Spleen (tissue), 11 donors: ENCODE measurements at regions not wholly inside any gene's neighbourhood (a gene's known extent, or its start where the extent isn't known, plus 50 kb on each side); places are given as distances from the start of the nearest gene placed in this dataset.
A peak's percentile ranks its signal among the peaks of the same experiment; 100 is the strongest.

Experiments used
- DNase-seq: peaks from one replicate; pipeline ENCODE4 v3.0.0-alpha.2; 2020
- H3K27ac ChIP-seq, 8 donors: fragments of 200-600 bp; sonication (generic) in 7 of 8; 1 replicate in 4 of 8; 2 replicates in 4 of 8; pipeline versions ENCODE4 v1.5.0 to v1.8.0; 2016 to 2021; ENCODE audit warnings: inconsistent platforms in 4 of 8, mild to moderate bottlenecking in 4 of 8, moderate library complexity in 1 of 8
- H3K27me3 ChIP-seq, 7 donors: fragments of 200-600 bp; sonication (generic) in 6 of 7; replicated peaks in 1 of 7; 1 replicate in 4 of 7; 2 replicates in 3 of 7; pipeline versions ENCODE4 v1.5.0 to v1.8.0; 2016 to 2021; ENCODE audit warnings: inconsistent platforms in 3 of 7, mild to moderate bottlenecking in 1 of 7
- H3K36me3 ChIP-seq, 6 donors: fragments of 200-600 bp; sonication (generic) in 5 of 6; 1 replicate in 4 of 6; 2 replicates in 2 of 6; pipeline versions ENCODE4 v1.5.0 to v1.8.0; 2016 to 2021; ENCODE audit warnings: inconsistent platforms in 2 of 6
- H3K4me1 ChIP-seq, 6 donors: fragments of 200-600 bp; sonication (generic) in 5 of 6; 1 replicate in 3 of 6; 2 replicates in 3 of 6; pipeline versions ENCODE4 v1.5.0 to v1.8.0; 2016 to 2021; ENCODE audit warnings: inconsistent platforms in 3 of 6
- H3K4me3 ChIP-seq, 8 donors: fragments of 200-600 bp; sonication (generic) in 7 of 8; 1 replicate in 4 of 8; 2 replicates in 4 of 8; pipeline versions ENCODE4 v1.5.0 to v1.8.0; 2016 to 2021; ENCODE audit warnings: inconsistent platforms in 4 of 8, mild to moderate bottlenecking in 4 of 8, moderate library complexity in 2 of 8
- H3K9me3 ChIP-seq, 8 donors: fragments of 200-600 bp; sonication (generic) in 7 of 8; 1 replicate in 4 of 8; 2 replicates in 4 of 8; pipeline versions ENCODE4 v1.5.0 to v1.8.0; 2016 to 2021; ENCODE audit warnings: inconsistent platforms in 4 of 8
- POLR2A ChIP-seq, 3 donors: fragments of 450-650 bp; IDR thresholded peaks; one replicate each; pipeline ENCODE4 v1.5.1; 2017; ENCODE audit warnings: antibody characterized with exemption in 3 of 3, mild to moderate bottlenecking in 1 of 3
- POLR2AphosphoS5 ChIP-seq, 3 donors: sonication (generic); formaldehyde crosslinking; IDR thresholded peaks; one replicate each; pipeline ENCODE4 v1.5.1; 2017; ENCODE audit warnings: antibody characterized with exemption in 3 of 3
- WGBS, 5 donors: extraction: QIAGEN DNeasy Blood & Tissue Kit in 3 of 5; methylation state at CpG; one replicate each; pipeline versions ENCODE4 v1.1.5 to v1.1.7; 2013 to 2018; 5-methylcytosine and 5-hydroxymethylcytosine counted together
- intact Hi-C: fragments of 100-400 bp; cut with DNase I; formaldehyde crosslinking; loops from one replicate; pipeline ENCODE4 v1.15.0; 2023; ENCODE audit warnings: low total_unique reads
- TF ChIP-seq, protein P1 (sequence below), 11 experiments: fragments of 200-600 bp in 7 of 11; fragments of 450-650 bp in 4 of 11; sonication (generic) in 4 of 11; IDR thresholded peaks in 8 of 11; conservative IDR thresholded peaks in 3 of 11; 1 replicate in 7 of 11; 2 replicates in 4 of 11; pipeline versions ENCODE4 v1.4.0 to v1.8.0; 2016 to 2021; ENCODE audit warnings: antibody characterized with exemption in 11 of 11, inconsistent platforms in 4 of 11, mild to moderate bottlenecking in 1 of 11
- donor health status: healthy with polysubstance abuse.
- donor health status: DM: no; HTN: no; CAD: no; lungs with moderate emphysema.
- donor health status: DM: no; HTN: no; CAD: no.
- donor health status: Bipolar disorder and iron deficiency.
- donor health status: healthy.
- donor health status: DM: no; HTN: no; CAD: no.
- donor health status: DM: yes; HTN: yes; CAD: no.

GRCh38 chr2:128702616-128703015, 383.9 kb upstream of the HS6ST1 start:
- intact Hi-C loops, result no loop called here
- Histone ChIP-seq H3K4me3 (no peak overlapping the region), H3K4me1 (no peaks in the 10 kb centered on the region), H3K27ac (no peak overlapping the region), H3K9me3 (peaks cover 0 to 29% (median 22%) of the 10 kb centered on the region in 8 donors), H3K27me3 (no peaks in the 10 kb centered on the region), H3K36me3 (no peaks in the 10 kb centered on the region)
- no peak for DNase-seq
- TF ChIP-seq, protein P1, sequence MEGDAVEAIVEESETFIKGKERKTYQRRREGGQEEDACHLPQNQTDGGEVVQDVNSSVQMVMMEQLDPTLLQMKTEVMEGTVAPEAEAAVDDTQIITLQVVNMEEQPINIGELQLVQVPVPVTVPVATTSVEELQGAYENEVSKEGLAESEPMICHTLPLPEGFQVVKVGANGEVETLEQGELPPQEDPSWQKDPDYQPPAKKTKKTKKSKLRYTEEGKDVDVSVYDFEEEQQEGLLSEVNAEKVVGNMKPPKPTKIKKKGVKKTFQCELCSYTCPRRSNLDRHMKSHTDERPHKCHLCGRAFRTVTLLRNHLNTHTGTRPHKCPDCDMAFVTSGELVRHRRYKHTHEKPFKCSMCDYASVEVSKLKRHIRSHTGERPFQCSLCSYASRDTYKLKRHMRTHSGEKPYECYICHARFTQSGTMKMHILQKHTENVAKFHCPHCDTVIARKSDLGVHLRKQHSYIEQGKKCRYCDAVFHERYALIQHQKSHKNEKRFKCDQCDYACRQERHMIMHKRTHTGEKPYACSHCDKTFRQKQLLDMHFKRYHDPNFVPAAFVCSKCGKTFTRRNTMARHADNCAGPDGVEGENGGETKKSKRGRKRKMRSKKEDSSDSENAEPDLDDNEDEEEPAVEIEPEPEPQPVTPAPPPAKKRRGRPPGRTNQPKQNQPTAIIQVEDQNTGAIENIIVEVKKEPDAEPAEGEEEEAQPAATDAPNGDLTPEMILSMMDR (IDR thresholded peaks at IDR 0.05 in 8 of 11, conservative IDR thresholded peaks at IDR 0.05 in 3 of 11), result no peak
- 66 to 82% (median 76%) methylated on average over 1 of the region's 1 CpG for WGBS, 5 donors

DNA sequence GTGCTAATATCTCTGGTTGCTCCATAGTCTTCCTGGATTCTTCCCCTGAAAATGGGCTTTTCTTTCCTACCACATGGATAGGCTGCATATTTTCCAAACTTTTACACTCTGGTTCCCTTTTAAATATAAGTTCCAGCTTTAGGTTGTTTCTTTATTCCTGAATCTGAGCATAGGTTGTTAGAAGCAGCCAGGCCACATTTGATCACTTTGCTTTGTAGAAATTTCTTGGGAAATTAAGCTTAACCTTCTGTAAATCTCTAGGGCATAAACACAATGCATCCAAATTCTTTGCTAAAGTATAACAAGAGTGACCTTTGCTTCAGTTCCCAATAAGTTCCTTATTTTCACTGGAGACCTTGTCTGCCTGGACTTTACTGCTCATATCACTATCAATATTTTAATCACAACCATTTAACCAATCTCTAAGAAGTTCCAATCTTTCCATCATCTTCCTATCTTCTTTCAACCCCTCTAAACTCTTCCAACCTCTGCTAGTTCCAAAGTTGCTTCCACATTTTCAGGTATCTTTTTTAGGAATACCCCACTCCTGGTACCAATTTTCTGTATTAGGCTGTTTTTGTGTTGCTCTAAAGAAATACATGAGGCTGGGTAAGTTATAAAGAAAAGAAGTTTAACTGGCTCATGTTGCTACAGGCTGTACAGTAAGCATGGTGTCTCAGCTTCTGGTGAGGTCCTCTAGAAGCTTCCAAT, 389.6 kb upstream of the HS6ST1 start:
- peaks cover 0 to 6% (median 0%) of the 10 kb centered on the region in 6 donors for H3K4me1 ChIP-seq

DNA sequence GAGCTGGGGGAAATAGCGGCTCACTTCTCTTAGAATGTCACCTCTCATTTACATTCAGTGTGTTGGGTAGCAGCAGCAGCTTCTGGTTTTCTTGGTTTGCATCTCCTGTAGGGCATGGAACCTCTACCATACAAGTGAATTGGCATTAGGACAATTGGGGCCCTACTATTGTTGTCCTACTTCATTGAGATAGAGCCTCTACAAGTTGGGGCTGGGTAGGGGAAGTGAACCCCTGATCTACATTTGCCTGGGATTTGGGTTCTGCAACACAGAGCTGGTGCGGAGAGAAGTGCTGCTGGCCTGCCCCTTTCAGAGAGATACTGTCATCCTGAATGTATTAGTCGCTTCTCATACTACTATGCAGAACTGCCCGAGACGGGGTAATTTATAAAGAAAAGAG, 391.6 kb upstream of the HS6ST1 start:
- no peak for TF ChIP-seq POLR2AphosphoS5 (IDR thresholded peaks at IDR 0.05)
- TF ChIP-seq, protein P1 (IDR thresholded peaks at IDR 0.05 in 8 of 11, conservative IDR thresholded peaks at IDR 0.05 in 3 of 11), result no peak
- no peak for TF ChIP-seq POLR2A (IDR thresholded peaks at IDR 0.05)
- H3K27me3 ChIP-seq, result peaks cover 0 to 13% (median 0%) of the 10 kb centered on the region in 7 donors
- WGBS, 5 donors, result 86 to 96% (median 90%) methylated on average over 5 of the region's 5 CpGs
- H3K27ac ChIP-seq, result peak overlapping the region in 2 of 8 donors; percentile 46
- H3K36me3 ChIP-seq, result no peaks in the 10 kb centered on the region
- no peak for DNase-seq
- H3K4me3 ChIP-seq, result no peak overlapping the region
- peaks cover 4 to 50% (median 38%) of the 10 kb centered on the region in 8 donors for H3K9me3 ChIP-seq
- intact Hi-C loops, result no loop called here
- H3K4me1 ChIP-seq, result peaks cover 0 to 14% (median 0%) of the 10 kb centered on the region in 6 donors

More for the DNA sequence above, 389.6 kb upstream of the HS6ST1 start:
- intact Hi-C loops, result no loop called here
- H3K36me3 ChIP-seq, result no peaks in the 10 kb centered on the region
- no peak for DNase-seq
- H3K4me3 ChIP-seq, result no peak overlapping the region
- H3K9me3 ChIP-seq, result peaks cover 4 to 55% (median 43%) of the 10 kb centered on the region in 8 donors
- no peaks in the 10 kb centered on the region for H3K27me3 ChIP-seq
- TF ChIP-seq POLR2A (IDR thresholded peaks at IDR 0.05) (no peak), POLR2AphosphoS5 (IDR thresholded peaks at IDR 0.05) (no peak)
- TF ChIP-seq, protein P1 (IDR thresholded peaks at IDR 0.05 in 8 of 11, conservative IDR thresholded peaks at IDR 0.05 in 3 of 11), result no peak
- H3K27ac ChIP-seq, result no peak overlapping the region

- TF ChIP-seq POLR2AphosphoS5 (IDR thresholded peaks at IDR 0.05), result no peak
- TF ChIP-seq POLR2A (IDR thresholded peaks at IDR 0.05), result no peak
- TF ChIP-seq, protein P1 (IDR thresholded peaks at IDR 0.05 in 8 of 11, conservative IDR thresholded peaks at IDR 0.05 in 3 of 11), result no peak
- intact Hi-C loops, result no loop called here
- H3K4me3 ChIP-seq, result no peak overlapping the region
- H3K27me3 ChIP-seq, result peaks cover 0 to 18% (median 0%) of the 10 kb centered on the region in 7 donors
- H3K27ac ChIP-seq, result peak overlapping the region in 2 of 8 donors; percentile 46
- peaks cover 0 to 14% (median 0%) of the 10 kb centered on the region in 6 donors for H3K4me1 ChIP-seq
- no peaks in the 10 kb centered on the region for H3K36me3 ChIP-seq
- WGBS, 5 donors, result 52 to 76% (median 63%) methylated on average over 2 of the region's 2 CpGs
- H3K9me3 ChIP-seq, result peaks cover 4 to 45% (median 33%) of the 10 kb centered on the region in 8 donors
- DNase-seq, result no peak
Observed at GRCh38 chr2:128710729-128711128, 392.1 kb upstream of the HS6ST1 start.
